ENCODE measurements at regions not wholly inside any gene's neighbourhood (a gene's known extent, or its start where the extent isn't known, plus 50 kb on each side); places are given as distances from the start of the nearest gene placed in this dataset.

DNA sequence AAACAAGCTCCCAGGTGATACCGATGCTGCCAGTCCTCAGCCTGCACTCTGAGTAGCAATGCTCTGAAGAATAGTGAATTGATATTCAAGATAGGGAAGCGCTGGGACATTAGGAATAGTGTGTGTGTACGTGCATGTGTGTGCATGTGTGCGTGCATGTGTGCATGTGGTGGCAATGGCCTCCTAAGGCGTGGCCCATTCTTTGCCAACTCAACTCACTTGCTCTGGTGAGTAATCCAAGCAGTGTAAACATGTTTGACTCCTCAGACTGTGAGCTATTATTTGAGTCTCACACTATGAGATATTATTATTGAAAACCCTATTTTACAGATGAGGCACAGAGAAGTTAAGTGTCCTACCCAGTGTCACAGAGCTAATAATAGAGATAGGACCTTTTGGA lies 186.6 kb downstream of the RAB11FIP2 start:
- Mint-ChIP-seq H3K9me3 (no peaks in the 10 kb centered on the region), H3K4me1 (no peaks in the 10 kb centered on the region), H3K27me3 (peaks cover 10% of the 10 kb centered on the region), H3K36me3 (ENCODE audit: insufficient read depth) (no peaks in the 10 kb centered on the region), H3K4me3 (no peak overlapping the region), H3K27ac (ENCODE audit: low read depth) (no peak overlapping the region)
- ATAC-seq (replicated peaks; ENCODE audit: extremely low read depth, poor library complexity, severe bottlenecking) = no peak
- no peak for DNase-seq (ENCODE audit: low spot score in 2 of 2)

GRCh38 chr10:117860823-117861222 lies 185.9 kb downstream of the RAB11FIP2 start:
- no peak overlapping the region for H3K27ac Mint-ChIP-seq (ENCODE audit: low read depth)
- peaks cover 10% of the 10 kb centered on the region for H3K27me3 Mint-ChIP-seq
- DNase-seq (ENCODE audit: low spot score in 2 of 2) (no peak), ATAC-seq (replicated peaks; ENCODE audit: extremely low read depth, poor library complexity, severe bottlenecking) (no peak)
- no peaks in the 10 kb centered on the region for H3K36me3 Mint-ChIP-seq (ENCODE audit: insufficient read depth)
- no peaks in the 10 kb centered on the region for H3K9me3 Mint-ChIP-seq
- H3K4me3 Mint-ChIP-seq = no peak overlapping the region
- H3K4me1 Mint-ChIP-seq = no peaks in the 10 kb centered on the region

DNA sequence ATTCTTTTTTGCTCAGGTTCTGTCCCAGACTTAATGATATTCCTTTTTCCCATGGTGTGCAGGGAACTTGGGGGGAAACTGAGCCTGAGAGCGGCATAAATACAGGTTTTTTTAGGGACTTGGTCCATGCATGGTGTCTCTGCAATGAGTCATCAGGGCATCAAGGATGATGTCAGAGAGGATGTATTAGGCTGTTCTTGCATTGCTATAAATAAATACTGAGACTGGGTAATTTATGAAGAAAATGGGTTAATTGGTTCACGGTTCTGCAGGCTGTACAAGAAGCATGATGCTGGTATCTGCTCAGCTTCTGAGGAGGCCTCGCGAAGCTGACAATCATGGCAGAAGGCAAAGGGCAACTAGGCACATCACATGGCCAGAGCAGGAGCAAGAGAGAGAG lies 185.4 kb downstream of the RAB11FIP2 start:
- no peak overlapping the region for H3K4me3 Mint-ChIP-seq
- no peak for DNase-seq (ENCODE audit: low spot score in 2 of 2)
- H3K9me3 Mint-ChIP-seq = no peaks in the 10 kb centered on the region
- H3K4me1 Mint-ChIP-seq = no peaks in the 10 kb centered on the region
- H3K27ac Mint-ChIP-seq (ENCODE audit: low read depth) = no peak overlapping the region
- H3K36me3 Mint-ChIP-seq (ENCODE audit: insufficient read depth) = no peaks in the 10 kb centered on the region
- H3K27me3 Mint-ChIP-seq = peaks cover 10% of the 10 kb centered on the region
- ATAC-seq (replicated peaks; ENCODE audit: extremely low read depth, poor library complexity, severe bottlenecking) = no peak

GRCh38 chr10:117863771-117864170 lies 183.0 kb downstream of the RAB11FIP2 start:
- no peak overlapping the region for H3K4me3 Mint-ChIP-seq
- ATAC-seq (replicated peaks; ENCODE audit: extremely low read depth, poor library complexity, severe bottlenecking) (no peak), DNase-seq (ENCODE audit: low spot score in 2 of 2) (no peak)
- H3K4me1 Mint-ChIP-seq = no peaks in the 10 kb centered on the region
- H3K36me3 Mint-ChIP-seq (ENCODE audit: insufficient read depth) = no peaks in the 10 kb centered on the region
- no peak overlapping the region for H3K27ac Mint-ChIP-seq (ENCODE audit: low read depth)
- H3K27me3 Mint-ChIP-seq = no peaks in the 10 kb centered on the region
- H3K9me3 Mint-ChIP-seq = no peaks in the 10 kb centered on the region

GRCh38 chr10:117865945-117866344 lies 180.8 kb downstream of the RAB11FIP2 start:
- no peaks in the 10 kb centered on the region for H3K36me3 Mint-ChIP-seq (ENCODE audit: insufficient read depth)
- ATAC-seq (replicated peaks; ENCODE audit: extremely low read depth, poor library complexity, severe bottlenecking) (no peak), DNase-seq (ENCODE audit: low spot score in 2 of 2) (no peak)
- no peak overlapping the region for H3K27ac Mint-ChIP-seq (ENCODE audit: low read depth)
- H3K9me3 Mint-ChIP-seq = no peaks in the 10 kb centered on the region
- no peak overlapping the region for H3K4me3 Mint-ChIP-seq
- no peaks in the 10 kb centered on the region for H3K4me1 Mint-ChIP-seq
- no peaks in the 10 kb centered on the region for H3K27me3 Mint-ChIP-seq

- no peak overlapping the region for H3K27ac Mint-ChIP-seq (ENCODE audit: low read depth)
- ATAC-seq (replicated peaks; ENCODE audit: extremely low read depth, poor library complexity, severe bottlenecking) (no peak), DNase-seq (ENCODE audit: low spot score in 2 of 2) (no peak)
- no peaks in the 10 kb centered on the region for H3K9me3 Mint-ChIP-seq
- H3K4me3 Mint-ChIP-seq = no peak overlapping the region
- no peaks in the 10 kb centered on the region for H3K27me3 Mint-ChIP-seq
- H3K4me1 Mint-ChIP-seq = no peaks in the 10 kb centered on the region
- no peaks in the 10 kb centered on the region for H3K36me3 Mint-ChIP-seq (ENCODE audit: insufficient read depth)
Observed at GRCh38 chr10:117868151-117868550, 178.6 kb downstream of the RAB11FIP2 start.

DNA sequence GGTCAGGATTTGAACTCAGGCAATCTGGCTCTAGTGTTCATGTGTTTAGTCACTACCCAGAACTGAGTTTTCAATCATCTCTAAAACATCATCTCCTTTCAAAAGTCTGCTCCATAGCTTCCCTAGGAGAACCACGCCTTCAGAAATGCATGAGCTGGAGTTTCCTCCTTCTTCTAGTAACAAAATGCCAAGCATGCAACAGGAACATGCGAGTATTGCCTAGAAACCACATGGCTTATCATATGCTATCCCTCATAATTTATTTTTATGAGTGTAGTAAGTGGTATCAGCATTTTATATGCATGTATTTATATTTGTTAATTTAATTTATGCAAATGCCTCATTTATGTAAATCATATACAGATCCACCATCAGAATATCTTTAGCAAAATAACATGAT lies 170.9 kb downstream of the RAB11FIP2 start:
- ATAC-seq (replicated peaks; ENCODE audit: extremely low read depth, poor library complexity, severe bottlenecking) (no peak), DNase-seq (ENCODE audit: low spot score in 2 of 2) (no peak)
- no peaks in the 10 kb centered on the region for H3K9me3 Mint-ChIP-seq
- no peak overlapping the region for H3K4me3 Mint-ChIP-seq
- H3K27ac Mint-ChIP-seq (ENCODE audit: low read depth) = no peak overlapping the region
- H3K36me3 Mint-ChIP-seq (ENCODE audit: insufficient read depth) = no peaks in the 10 kb centered on the region
- H3K4me1 Mint-ChIP-seq = no peaks in the 10 kb centered on the region
- peaks cover 18% of the 10 kb centered on the region for H3K27me3 Mint-ChIP-seq

DNA sequence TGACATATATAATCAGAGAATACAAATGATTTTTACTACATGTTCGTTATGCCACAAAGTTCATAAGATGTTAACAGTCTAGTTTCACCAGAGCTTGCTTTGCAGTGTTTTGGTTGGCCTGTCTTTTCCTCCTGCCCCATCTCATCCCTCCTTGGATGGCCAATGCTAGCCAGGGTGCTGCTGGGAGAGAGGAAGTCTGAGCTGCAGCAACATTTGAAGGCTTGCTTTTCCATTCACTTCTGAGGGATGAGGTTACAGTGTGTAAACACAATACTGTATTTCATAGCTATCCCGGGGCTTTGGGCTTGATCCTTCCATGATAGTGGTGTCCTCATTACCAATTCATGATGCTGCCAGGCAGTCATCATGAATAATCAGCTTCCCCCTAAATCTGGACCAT lies 170.5 kb downstream of the RAB11FIP2 start:
- no peak overlapping the region for H3K27ac Mint-ChIP-seq (ENCODE audit: low read depth)

GRCh38 chr10:117878626-117879025 lies 168.1 kb downstream of the RAB11FIP2 start:
- no peak for ATAC-seq (replicated peaks; ENCODE audit: extremely low read depth, poor library complexity, severe bottlenecking)
- Mint-ChIP-seq H3K27ac (ENCODE audit: low read depth) (no peak overlapping the region), H3K9me3 (no peaks in the 10 kb centered on the region), H3K27me3 (peaks cover 30% of the 10 kb centered on the region), H3K4me1 (no peaks in the 10 kb centered on the region), H3K36me3 (ENCODE audit: insufficient read depth) (no peaks in the 10 kb centered on the region), H3K4me3 (no peak overlapping the region)
- no peak for DNase-seq (ENCODE audit: low spot score in 2 of 2)

More for the DNA sequence above, 170.5 kb downstream of the RAB11FIP2 start:
- H3K9me3 Mint-ChIP-seq = no peaks in the 10 kb centered on the region
- no peak overlapping the region for H3K4me3 Mint-ChIP-seq
- H3K27me3 Mint-ChIP-seq = peaks cover 21% of the 10 kb centered on the region
- no peaks in the 10 kb centered on the region for H3K4me1 Mint-ChIP-seq
- no peaks in the 10 kb centered on the region for H3K36me3 Mint-ChIP-seq (ENCODE audit: insufficient read depth)
- no peak for ATAC-seq (replicated peaks; ENCODE audit: extremely low read depth, poor library complexity, severe bottlenecking)
- DNase-seq (ENCODE audit: low spot score in 2 of 2) = no peak

DNA sequence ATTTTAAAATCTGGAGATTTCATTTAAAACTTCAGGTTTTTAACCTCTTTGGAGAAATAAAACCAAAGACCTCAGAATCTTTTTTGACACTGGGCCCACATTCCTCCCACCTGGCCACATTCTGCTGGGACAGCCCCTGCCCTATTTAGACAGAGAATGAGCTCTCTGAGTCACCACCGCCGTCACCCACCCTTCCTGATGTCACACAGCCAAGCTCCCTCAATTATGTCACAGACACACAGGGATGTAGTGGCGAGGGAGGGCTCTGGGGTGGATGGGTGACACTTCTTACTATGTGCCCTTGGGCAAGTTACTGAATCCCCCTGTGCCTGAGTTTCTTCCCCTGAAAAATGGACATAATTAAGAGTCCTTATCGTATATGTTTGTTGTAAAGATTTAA lies 162.6 kb downstream of the RAB11FIP2 start:
- Mint-ChIP-seq H3K4me1 (no peaks in the 10 kb centered on the region), H3K36me3 (ENCODE audit: insufficient read depth) (peaks cover 2% of the 10 kb centered on the region), H3K27me3 (peaks cover 60% of the 10 kb centered on the region), H3K9me3 (no peaks in the 10 kb centered on the region), H3K4me3 (no peak overlapping the region), H3K27ac (ENCODE audit: low read depth) (no peak overlapping the region)
- no peak for DNase-seq (ENCODE audit: low spot score in 2 of 2)
- ATAC-seq (replicated peaks; ENCODE audit: extremely low read depth, poor library complexity, severe bottlenecking) = no peak

- Mint-ChIP-seq H3K27ac (ENCODE audit: low read depth) (no peak overlapping the region), H3K4me1 (no peaks in the 10 kb centered on the region), H3K36me3 (ENCODE audit: insufficient read depth) (peaks cover 2% of the 10 kb centered on the region), H3K4me3 (no peak overlapping the region), H3K9me3 (no peaks in the 10 kb centered on the region), H3K27me3 (peaks cover 55% of the 10 kb centered on the region)
- DNase-seq (ENCODE audit: low spot score in 2 of 2) = no peak
- ATAC-seq (replicated peaks; ENCODE audit: extremely low read depth, poor library complexity, severe bottlenecking) = no peak
Observed at GRCh38 chr10:117884592-117884991, 162.1 kb downstream of the RAB11FIP2 start.

DNA sequence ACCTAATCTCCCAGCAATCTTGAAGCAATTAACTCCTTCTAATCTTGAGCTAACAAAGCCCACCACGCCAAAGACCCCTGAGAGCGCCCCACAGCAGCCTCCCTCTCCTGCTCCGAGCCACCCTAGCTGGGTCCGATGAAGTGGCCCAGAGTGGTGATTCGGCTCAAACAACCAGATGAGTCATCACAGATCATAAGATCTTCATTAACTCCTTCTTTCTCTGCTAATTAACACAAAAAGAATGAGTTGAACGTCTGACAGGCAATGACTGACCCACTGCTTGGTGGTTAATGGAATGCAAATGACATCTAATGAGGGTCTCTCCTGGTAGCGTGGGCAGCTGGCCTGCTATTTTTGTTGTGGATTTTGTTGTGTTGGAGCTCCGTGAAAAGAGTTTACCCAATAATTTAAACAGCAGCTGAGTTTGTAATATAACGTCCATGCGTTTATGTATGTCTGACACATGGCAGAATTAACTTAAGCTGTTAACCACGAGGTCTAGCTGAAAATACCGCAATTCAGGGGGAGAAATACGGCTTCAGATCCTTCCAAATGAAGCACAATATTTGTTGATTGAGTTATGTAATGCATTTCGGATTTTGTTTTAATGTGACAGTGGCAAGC lies 161.4 kb downstream of the RAB11FIP2 start:
- DNase-seq (ENCODE audit: low spot score in 2 of 2) = no peak
- Mint-ChIP-seq H3K27me3 (peaks cover 48% of the 10 kb centered on the region), H3K36me3 (ENCODE audit: insufficient read depth) (peaks cover 2% of the 10 kb centered on the region), H3K4me1 (no peaks in the 10 kb centered on the region), H3K27ac (ENCODE audit: low read depth) (no peak overlapping the region), H3K4me3 (no peak overlapping the region), H3K9me3 (no peaks in the 10 kb centered on the region)
- no peak for ATAC-seq (replicated peaks; ENCODE audit: extremely low read depth, poor library complexity, severe bottlenecking)

- H3K27me3 Mint-ChIP-seq = peaks cover 35% of the 10 kb centered on the region
- peaks cover 2% of the 10 kb centered on the region for H3K36me3 Mint-ChIP-seq (ENCODE audit: insufficient read depth)
- no peak for DNase-seq (ENCODE audit: low spot score in 2 of 2)
- ATAC-seq (replicated peaks; ENCODE audit: extremely low read depth, poor library complexity, severe bottlenecking) = no peak
- no peak overlapping the region for H3K4me3 Mint-ChIP-seq
- H3K9me3 Mint-ChIP-seq = no peaks in the 10 kb centered on the region
- no peak overlapping the region for H3K27ac Mint-ChIP-seq (ENCODE audit: low read depth)
- no peaks in the 10 kb centered on the region for H3K4me1 Mint-ChIP-seq
Observed at GRCh38 chr10:117886766-117887165, 160.0 kb downstream of the RAB11FIP2 start.

GRCh38 chr10:117889664-117890063 lies 157.1 kb downstream of the RAB11FIP2 start:
- H3K4me3 Mint-ChIP-seq = no peak overlapping the region
- peaks cover 25% of the 10 kb centered on the region for H3K27me3 Mint-ChIP-seq
- H3K9me3 Mint-ChIP-seq = no peaks in the 10 kb centered on the region
- no peaks in the 10 kb centered on the region for H3K4me1 Mint-ChIP-seq
- peaks cover 4% of the 10 kb centered on the region for H3K36me3 Mint-ChIP-seq (ENCODE audit: insufficient read depth)
- H3K27ac Mint-ChIP-seq (ENCODE audit: low read depth) = no peak overlapping the region
- ATAC-seq (replicated peaks; ENCODE audit: extremely low read depth, poor library complexity, severe bottlenecking) (no peak), DNase-seq (ENCODE audit: low spot score in 2 of 2) (no peak)

Measured in central memory CD8-positive, alpha-beta T cell (primary cell).